GM06990 (cell line): ENCODE measurements at regions not wholly inside any gene's neighbourhood (a gene's known extent, or its start where the extent isn't known, plus 50 kb on each side); places are given as distances from the start of the nearest gene placed in this dataset.

Experiments used
- DNase-seq: peaks from one replicate; pipeline ENCODE4 v3.0.0-alpha.2; 2011; ENCODE audit not compliant: insufficient read length; ENCODE audit errors: extremely low read depth
- H3K27me3 ChIP-seq: replicated peaks from 2 replicates; pipeline ENCODE4 v1.6.0; 2011; ENCODE audit warnings: low read length; ENCODE audit not compliant: control insufficient read depth, insufficient read depth
- H3K36me3 ChIP-seq: 2 replicates; pipeline ENCODE4 v1.5.1; 2011; ENCODE audit warnings: low read length; ENCODE audit not compliant: control insufficient read depth, insufficient read depth
- H3K4me3 ChIP-seq: replicated peaks from 2 replicates; pipeline ENCODE4 v1.5.1; 2011; ENCODE audit warnings: low read depth, mild to moderate bottlenecking, control low read depth, low read length
- TF ChIP-seq, protein P1 (sequence below): IDR thresholded peaks from 2 replicates; pipeline ENCODE4 v1.5.1; 2011; ENCODE audit warnings: low read length, control low read depth, mild to moderate bottlenecking, inconsistent platforms; ENCODE audit not compliant: insufficient read depth, poor library complexity, severe bottlenecking

DNA sequence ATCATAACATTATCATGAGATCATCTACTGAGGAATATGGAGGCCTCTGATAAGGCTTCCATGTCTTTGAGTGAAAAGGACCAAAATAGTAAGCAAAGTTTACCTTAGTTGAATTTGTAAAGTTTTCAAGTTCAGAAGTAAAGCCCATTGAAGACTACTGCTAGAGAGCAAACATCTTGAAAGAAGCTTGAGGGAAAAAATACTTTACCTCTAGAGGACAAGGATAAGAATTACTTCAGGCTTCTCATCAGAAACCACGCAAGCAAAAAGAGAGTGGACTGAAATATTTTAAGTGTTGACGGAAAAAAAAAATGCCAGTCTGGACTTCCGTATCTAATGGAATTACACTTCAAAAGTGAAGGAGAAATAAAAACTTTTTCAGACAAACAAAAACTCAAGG lies 114.3 kb downstream of the MPP7 start:
- no peak for DNase-seq
- no peaks in the 10 kb centered on the region for H3K36me3 ChIP-seq
- no peaks in the 10 kb centered on the region; the same call in 1 of the 2 replicates for H3K27me3 ChIP-seq
- no peak overlapping the region for H3K4me3 ChIP-seq
- TF ChIP-seq, protein P1, sequence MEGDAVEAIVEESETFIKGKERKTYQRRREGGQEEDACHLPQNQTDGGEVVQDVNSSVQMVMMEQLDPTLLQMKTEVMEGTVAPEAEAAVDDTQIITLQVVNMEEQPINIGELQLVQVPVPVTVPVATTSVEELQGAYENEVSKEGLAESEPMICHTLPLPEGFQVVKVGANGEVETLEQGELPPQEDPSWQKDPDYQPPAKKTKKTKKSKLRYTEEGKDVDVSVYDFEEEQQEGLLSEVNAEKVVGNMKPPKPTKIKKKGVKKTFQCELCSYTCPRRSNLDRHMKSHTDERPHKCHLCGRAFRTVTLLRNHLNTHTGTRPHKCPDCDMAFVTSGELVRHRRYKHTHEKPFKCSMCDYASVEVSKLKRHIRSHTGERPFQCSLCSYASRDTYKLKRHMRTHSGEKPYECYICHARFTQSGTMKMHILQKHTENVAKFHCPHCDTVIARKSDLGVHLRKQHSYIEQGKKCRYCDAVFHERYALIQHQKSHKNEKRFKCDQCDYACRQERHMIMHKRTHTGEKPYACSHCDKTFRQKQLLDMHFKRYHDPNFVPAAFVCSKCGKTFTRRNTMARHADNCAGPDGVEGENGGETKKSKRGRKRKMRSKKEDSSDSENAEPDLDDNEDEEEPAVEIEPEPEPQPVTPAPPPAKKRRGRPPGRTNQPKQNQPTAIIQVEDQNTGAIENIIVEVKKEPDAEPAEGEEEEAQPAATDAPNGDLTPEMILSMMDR, result no peak

DNA sequence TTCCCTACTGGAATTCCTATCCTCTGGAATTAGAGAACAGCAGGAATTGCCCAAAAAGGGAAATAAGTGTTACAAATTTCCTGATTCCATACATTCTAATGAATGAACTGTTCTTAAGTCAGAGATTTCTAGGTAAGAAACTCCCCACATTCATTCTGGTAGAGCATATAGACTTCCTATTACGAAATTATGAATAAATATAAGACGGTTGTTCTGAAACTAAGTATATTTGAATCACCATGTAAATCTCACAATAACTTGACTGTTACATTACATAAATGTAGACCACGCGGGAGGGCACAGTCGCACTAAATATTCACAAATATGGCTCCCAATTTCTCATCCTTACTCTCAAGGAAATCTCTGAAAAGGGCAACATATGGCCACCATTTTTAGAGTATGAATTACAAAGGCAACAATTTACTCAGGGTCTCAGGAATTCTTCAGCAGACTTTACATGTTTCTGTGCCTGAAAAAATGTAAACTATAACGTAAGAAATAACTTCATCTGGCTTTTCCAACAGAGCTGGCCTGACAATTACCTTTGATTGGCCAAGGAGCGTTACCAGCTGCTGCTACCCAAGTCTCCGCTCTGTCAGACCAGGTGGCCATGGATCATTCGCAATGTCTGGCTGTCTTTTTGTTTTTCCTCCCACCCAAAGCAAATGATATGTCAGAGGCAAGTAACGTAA lies 115.8 kb downstream of the MPP7 start:
- Histone ChIP-seq H3K27me3 (no peaks in the 10 kb centered on the region; the same call in 1 of the 2 replicates), H3K36me3 (no peaks in the 10 kb centered on the region), H3K4me3 (no peak overlapping the region)
- DNase-seq, result no peak
- TF ChIP-seq, protein P1, result no peak

DNA sequence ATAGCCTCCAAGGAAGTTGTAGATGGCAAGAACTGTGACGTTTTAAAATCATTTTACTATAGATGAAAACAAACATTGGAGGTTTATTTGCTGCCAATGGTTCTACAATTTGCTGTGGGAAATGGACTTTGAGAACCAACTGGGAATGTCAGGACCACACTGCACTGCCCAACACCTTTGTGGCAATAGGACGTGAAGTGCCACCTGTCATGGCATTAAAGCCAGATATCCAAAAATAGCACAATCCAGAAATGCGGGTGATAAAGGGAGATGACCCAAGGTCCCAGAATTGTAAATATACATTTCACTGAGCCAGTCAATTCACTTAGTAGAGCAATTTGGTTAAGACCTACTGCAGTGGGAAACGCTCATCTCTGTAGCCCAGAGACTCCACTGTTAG lies 116.4 kb downstream of the MPP7 start:
- DNase-seq, result no peak
- Histone ChIP-seq H3K36me3 (no peaks in the 10 kb centered on the region), H3K4me3 (no peak overlapping the region), H3K27me3 (no peaks in the 10 kb centered on the region; the same call in 1 of the 2 replicates)
- TF ChIP-seq, protein P1, result no peak

DNA sequence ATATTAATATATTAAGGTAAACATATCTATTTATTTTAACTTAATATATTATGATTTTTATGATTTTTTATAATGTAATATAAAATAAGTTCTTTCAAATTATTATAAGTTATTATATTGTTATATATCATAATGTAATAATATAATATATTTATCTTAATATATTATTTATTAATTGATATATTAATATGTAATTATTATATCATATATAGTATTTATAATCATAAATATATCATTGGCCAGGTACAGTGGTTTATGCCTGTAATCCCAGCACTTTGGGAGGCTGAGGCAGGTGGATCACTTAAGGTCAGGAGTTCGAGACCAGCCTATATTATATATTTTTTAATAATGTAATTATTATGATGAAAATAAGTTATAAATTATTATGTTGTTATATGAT lies 118.1 kb downstream of the MPP7 start:
- Histone ChIP-seq H3K27me3 (no peaks in the 10 kb centered on the region; the same call in 1 of the 2 replicates), H3K36me3 (no peaks in the 10 kb centered on the region), H3K4me3 (no peak overlapping the region)
- DNase-seq, result no peak
- TF ChIP-seq, protein P1, result no peak

DNA sequence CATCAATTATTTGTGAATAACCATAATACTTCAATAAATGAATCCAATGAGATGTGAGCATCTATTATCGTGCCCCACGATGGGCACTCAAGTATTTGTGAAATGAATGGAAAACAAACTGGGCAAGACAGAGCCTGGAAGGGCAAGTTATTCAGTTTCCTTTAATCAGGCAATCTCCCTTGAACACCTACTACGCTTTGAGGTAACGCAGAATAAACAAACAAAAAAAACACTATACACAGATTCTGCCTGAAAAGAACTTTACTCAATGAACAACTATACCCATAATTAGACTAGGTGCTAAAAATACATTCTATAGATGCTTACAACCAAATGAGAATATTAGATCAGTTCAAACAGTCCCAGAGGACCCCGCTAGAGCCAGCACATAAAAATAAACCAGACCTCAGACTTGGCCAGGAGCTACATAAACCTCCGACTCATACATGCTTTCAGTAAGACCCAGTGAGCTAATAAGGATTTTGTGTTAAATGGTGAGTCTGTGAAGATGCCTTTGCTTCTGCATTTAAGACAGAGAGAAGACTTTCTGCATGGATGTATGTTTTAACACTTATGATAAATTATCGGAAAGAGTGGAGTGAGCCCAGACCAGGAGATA lies 121.3 kb downstream of the MPP7 start:
- Histone ChIP-seq H3K27me3 (no peaks in the 10 kb centered on the region; the same call in 1 of the 2 replicates), H3K36me3 (no peaks in the 10 kb centered on the region), H3K4me3 (no peak overlapping the region)
- DNase-seq, result no peak
- TF ChIP-seq, protein P1, result no peak
